HEK293 (cell line): ENCODE measurements at regions not wholly inside any gene's neighbourhood (a gene's known extent, or its start where the extent isn't known, plus 50 kb on each side); places are given as distances from the start of the nearest gene placed in this dataset.

ENCODE experiments used
- CTCF ChIP-seq: fragments of 450-650 bp; formaldehyde crosslinking; IDR thresholded peaks from 2 replicates; pipeline ENCODE4 v1.5.1; 2016; ENCODE audit warnings: missing biosample characterization, missing genetic modification characterization
- HOXA7 ChIP-seq: sonication (generic); formaldehyde crosslinking; IDR thresholded peaks from 2 replicates; pipeline ENCODE4 v1.8.1; 2022; ENCODE audit warnings: missing genetic modification reagents, borderline replicate concordance
- MZF1 ChIP-seq: fragments of 450-650 bp; formaldehyde crosslinking; IDR thresholded peaks from 2 replicates; pipeline ENCODE4 v1.5.1; 2017; ENCODE audit warnings: missing biosample characterization, missing genetic modification characterization, borderline replicate concordance
- REPIN1 ChIP-seq: fragments of 450-650 bp; formaldehyde crosslinking; IDR thresholded peaks from 2 replicates; pipeline ENCODE4 v1.5.1; 2017; ENCODE audit warnings: missing biosample characterization, missing genetic modification characterization, low read depth
- ZFP3 ChIP-seq: fragments of 450-650 bp; formaldehyde crosslinking; IDR thresholded peaks from 2 replicates; pipeline ENCODE4 v1.5.1; 2016; ENCODE audit warnings: low read depth, missing biosample characterization, missing genetic modification characterization
- ZNF202 ChIP-seq: fragments of 450-650 bp; formaldehyde crosslinking; IDR thresholded peaks from 2 replicates; pipeline ENCODE4 v1.5.1; 2016; ENCODE audit warnings: missing biosample characterization, missing genetic modification characterization, borderline replicate concordance
- ZNF324 ChIP-seq: fragments of 450-650 bp; formaldehyde crosslinking; IDR thresholded peaks from 2 replicates; pipeline ENCODE4 v1.5.1; 2016; ENCODE audit warnings: missing biosample characterization, missing genetic modification characterization
- ZNF423 ChIP-seq: fragments of 450-650 bp; formaldehyde crosslinking; IDR thresholded peaks from 2 replicates; pipeline ENCODE4 v1.5.1; 2016; ENCODE audit warnings: missing biosample characterization, missing genetic modification characterization
- ZNF561 ChIP-seq: fragments of 450-650 bp; IDR thresholded peaks from 2 replicates; pipeline ENCODE4 v1.5.1; 2018; ENCODE audit warnings: missing biosample characterization, missing genetic modification characterization, borderline replicate concordance
- ZNF692 ChIP-seq: fragments of 450-650 bp; formaldehyde crosslinking; IDR thresholded peaks from 2 replicates; pipeline ENCODE4 v1.5.1; 2016; ENCODE audit warnings: missing biosample characterization, missing genetic modification characterization
- ZNF830 ChIP-seq: fragments of 450-650 bp; IDR thresholded peaks from 2 replicates; pipeline ENCODE4 v1.5.0; 2018; ENCODE audit warnings: missing biosample characterization, missing genetic modification characterization, low read depth, mild to moderate bottlenecking, moderate library complexity

- TF ChIP-seq CTCF (tag by site-specific recombination) (no peak), MZF1 (tag by site-specific recombination) (no peak), ZFP3 (no peak), ZNF561 (no peak), HOXA7 (no peak), ZNF423 (no peak), ZNF202 (tag by site-specific recombination) (no peak), ZNF324 (tag by site-specific recombination) (no peak), REPIN1 (no peak), ZNF830 (tag by site-specific recombination) (no peak), ZNF692 (tag by site-specific recombination) (no peak)
Observed at GRCh38 chr1:73205294-73205973, 923.1 kb upstream of the NEGR1 start.
